HG02981 (cell line): ENCODE measurements at regions not wholly inside any gene's neighbourhood (a gene's known extent, or its start where the extent isn't known, plus 50 kb on each side); places are given as distances from the start of the nearest gene placed in this dataset.
"Not testable (repeated sequence)": the region's sequence is repeated elsewhere in the genome, so short reads cannot be mapped to it uniquely, and the experiment has no call there.

Experiments
- ATAC-seq: cut with Tn5 transposase; IDR thresholded peaks from one replicate; pipeline ENCODE4 v1.9.1; 2021; ENCODE audit warnings: mild to moderate bottlenecking, moderate library complexity; ENCODE audit not compliant: unreplicated experiment

DNA sequence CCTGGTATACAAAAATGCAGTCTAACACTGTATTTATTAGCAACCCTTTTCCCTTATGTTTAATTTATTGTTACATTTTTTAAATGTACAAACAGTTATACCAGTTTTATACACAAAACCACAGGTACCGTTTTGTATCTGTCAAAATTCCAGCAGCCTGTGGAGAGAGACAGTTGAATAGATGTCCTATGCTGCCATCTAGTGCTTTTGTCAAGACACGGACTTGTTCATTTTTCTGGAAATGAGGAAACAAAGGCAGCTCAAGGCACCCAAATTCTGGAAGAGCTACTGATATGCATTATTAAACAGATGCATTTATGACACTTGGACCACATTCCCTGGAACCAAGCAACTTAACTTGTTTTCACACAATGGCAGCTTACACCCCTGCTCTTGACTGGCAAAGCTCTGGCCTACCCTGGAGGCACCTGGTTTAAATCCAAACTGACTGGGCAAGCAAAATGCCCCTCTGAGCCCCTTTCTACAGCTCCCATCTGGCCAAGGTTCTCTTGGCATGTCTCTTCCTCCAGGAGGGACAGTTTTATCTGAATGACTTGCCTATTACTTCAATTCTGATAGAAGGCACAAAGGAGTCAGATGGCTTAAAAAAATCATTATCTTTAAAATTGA lies 286.9 kb upstream of the PRKD1 start:
- no peak for ATAC-seq

DNA sequence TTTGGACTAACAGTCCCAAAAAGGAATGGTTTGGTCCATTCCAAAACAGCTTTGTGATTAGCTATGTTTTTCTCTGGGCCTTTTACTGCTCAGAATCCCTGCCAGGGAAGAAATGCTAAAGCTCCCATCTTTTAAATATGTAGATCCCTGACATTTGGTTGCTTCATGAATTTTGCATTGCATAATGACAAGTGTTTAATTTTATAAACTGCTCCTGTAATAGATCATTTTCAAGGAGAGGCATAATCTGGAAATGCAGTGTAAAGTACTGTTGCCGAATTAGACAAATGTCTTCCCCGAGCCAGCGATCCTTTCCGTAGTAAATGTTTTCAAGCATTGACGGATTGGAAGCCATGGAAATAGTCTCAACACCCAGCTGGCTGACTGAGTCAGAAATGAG lies 291.3 kb upstream of the PRKD1 start:
- no peak for ATAC-seq

DNA sequence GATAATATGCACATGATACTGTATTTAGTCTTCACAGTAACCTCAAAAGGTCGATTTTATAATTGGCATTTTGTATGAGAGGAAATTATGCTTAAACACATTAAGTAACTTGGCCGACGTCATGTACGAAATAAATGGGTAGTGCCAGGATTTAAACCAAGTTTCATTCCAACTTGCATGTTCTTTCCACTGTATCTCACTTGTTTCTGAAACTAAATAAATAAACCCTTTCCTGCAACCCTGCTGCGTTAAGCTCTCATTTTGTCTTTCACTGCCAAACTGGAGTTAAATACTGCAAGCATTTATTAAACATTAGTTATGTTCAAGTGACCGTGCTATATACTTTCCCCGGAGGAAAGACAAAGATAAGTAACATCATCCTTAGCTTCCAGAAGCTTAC lies 293.9 kb upstream of the PRKD1 start:
- ATAC-seq: no peak

DNA sequence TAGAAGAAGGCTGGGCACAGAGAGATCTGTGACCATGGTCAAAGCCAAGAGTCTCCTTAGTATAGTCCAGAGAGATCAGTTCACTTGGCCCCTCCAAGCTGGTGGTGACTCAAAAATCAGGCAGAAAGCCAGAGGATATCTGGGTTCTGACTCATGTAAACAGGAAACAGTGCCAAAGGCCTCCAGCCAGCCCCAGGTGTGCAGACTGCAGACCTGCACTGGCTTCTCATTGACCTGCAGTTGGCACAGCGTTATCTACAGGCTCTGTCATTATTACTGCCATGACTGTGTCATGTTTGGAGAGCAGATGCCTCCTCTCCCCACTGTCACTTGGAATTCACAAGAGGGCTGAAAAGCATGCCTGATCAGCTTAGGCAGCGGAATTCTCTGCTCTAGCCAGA lies 295.7 kb upstream of the PRKD1 start:
- no peak for ATAC-seq

DNA sequence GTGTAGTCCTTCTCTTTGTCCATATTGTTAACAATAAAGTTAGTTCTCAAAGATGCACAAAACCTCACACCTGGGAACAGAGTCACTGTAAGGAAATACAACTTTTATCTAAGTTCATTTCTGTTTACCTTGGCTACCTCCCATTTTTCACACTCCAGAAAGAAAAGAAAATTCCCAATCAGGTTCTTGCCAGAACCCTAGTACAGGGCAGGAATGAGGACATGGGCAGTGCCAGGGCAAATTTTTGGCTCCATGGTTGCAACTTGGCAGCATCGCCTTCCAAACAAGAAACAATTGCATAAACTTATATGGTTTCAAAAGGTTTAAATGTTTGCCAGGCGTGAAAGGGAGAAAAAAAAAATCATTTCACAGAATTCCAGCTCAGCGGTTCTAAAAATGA lies 296.3 kb upstream of the PRKD1 start:
- ATAC-seq: no peak

DNA sequence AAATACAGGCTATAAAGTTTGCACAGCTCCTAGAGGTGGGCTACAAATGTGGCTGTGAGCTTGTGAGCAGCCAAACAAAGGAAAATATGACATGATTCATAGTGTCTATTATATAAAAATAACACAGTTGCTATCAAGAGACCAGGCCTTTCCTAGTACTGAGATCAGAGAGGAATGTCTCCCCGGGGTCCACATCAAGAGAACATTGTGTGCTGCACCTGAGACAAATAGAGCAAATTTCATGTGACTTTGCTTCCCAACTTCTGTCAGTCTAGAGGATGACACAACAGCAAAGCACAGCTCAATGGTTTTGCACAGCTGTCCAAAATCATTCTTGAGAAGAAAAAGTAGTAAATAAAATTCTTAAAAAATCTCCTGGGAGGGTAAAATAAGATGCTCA lies 297.5 kb upstream of the PRKD1 start:
- ATAC-seq: no peak

DNA sequence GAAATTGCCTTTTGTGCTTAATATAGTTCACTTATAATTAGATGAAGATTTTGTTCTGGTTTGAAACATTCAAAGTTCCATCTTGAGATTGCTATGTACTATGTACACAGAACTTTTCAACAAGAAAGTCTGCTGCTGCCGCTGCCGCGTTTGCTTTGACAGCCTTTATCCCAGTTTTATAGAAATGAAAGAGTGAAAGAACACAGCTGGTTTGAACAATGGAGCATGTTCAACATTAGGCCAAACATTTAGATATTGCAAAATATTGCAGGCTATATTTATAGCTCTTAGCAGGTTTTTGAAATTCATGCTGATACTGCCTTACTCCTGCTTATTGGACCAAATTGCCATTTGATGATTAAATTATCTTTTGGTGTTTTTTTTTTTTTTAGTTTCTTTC lies 299.8 kb upstream of the PRKD1 start:
- no peak for ATAC-seq

DNA sequence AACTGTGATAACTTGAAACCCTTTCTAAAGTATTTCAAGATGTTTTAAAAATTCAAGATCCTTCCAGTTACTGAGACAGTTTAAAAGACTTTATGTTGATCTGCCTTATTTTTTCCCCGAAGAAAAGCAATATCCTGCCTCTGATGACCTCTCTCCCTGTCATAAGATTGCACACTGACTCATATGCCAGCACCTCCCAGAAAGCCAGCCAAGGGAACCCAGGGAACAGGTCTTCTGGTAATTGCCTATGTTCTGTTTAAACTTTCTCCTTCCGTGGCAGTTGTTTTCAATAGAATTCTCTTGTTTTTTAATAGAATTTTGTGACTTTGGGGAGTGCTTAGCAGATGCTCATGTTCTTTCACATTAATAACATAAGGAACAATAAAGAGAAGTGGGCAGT lies 300.2 kb upstream of the PRKD1 start:
- ATAC-seq: no peak

DNA sequence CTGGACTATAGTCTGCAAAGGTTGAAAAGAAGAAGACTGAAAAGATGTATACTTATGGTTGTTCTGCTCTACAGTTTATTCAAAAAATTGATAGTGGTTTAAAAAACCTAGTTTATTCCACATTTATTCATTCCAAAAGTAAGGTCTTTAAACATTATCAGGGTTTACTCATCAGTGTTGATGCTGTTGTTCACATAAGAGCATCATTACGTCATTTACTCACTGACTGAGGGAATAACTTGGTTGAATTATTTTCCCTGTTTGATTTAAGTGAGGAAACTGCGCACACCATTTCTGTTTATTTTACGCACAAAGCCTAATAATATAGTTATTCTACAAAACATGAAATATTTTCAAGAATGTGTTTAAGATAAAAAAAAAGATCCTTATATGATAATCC lies 303.1 kb upstream of the PRKD1 start:
- no peak for ATAC-seq

DNA sequence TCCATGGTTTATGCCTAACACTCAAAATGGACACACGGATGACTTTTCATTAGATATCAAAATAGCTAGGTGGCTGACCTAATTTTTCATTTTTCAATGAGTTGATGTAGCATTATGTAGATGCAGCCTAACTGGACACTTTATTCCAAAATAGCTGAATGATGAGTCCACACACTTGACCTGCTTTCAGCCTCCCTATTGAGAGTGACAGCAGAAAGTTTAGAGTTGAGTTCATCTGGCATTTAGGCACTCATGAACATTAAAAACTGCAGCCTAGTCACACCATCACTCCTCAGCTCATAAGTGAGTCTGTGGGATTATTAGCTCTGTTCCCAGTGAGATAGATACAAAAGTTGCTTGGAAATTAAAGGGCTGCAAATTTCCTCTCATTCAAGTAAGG lies 307.3 kb upstream of the PRKD1 start:
- ATAC-seq: no peak

DNA sequence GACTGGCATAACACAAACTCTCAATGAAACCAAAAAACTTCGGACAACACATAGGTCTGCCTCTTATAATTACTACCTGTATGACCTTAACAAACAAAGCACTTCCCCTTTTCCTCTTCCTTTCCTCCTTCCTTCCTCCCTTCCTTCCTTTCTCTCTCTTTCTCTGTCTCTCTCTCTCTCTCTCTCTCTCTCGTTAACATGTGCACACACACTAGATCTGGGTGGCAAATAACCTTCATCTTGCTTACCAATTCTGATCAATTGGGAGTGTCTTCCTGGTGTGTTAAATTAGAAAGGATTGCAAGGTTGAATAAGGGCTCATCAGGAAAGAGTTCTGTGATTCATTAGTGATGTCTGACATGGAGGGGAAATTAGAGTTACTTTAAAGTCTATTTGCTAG lies 307.8 kb upstream of the PRKD1 start:
- ATAC-seq: no peak

DNA sequence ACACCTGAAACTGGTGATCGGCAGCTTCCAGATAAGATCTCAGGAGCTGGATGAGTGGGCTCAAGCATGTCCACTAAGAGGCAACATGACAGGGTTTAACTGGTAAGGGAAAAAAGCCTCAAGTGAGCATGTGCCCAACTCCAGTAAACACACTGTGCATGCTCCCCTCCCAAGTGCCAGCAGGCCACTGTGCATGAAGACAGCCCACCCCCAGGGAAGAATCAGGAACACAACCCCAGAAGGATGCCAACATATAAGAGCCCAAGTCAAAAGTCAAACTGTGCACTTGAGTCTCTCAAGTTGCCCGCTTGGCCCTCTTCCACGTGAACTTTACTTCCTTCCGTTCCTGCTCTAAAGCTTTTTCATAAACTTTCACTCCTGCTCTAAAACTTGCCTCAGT lies 311.3 kb upstream of the PRKD1 start:
- no peak for ATAC-seq

DNA sequence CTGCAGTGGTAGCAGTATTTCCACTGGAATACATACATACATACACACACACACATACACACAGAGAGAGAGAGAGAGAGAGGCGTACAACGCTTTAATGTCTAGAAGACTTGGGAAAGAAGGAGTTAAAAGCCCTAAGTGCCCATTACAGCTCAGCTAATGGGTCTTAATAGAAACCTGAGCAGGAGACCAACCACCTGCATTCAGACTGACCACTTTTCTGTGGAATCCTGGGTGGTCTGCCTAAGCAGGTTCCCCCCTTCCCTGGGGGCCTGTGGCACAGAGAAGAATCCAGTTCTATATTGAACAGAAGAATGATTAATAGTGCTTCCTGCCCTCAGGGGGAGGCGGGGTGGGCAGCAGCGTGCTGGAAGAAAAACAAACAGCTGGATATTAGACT lies 312.4 kb upstream of the PRKD1 start:
- no peak for ATAC-seq

DNA sequence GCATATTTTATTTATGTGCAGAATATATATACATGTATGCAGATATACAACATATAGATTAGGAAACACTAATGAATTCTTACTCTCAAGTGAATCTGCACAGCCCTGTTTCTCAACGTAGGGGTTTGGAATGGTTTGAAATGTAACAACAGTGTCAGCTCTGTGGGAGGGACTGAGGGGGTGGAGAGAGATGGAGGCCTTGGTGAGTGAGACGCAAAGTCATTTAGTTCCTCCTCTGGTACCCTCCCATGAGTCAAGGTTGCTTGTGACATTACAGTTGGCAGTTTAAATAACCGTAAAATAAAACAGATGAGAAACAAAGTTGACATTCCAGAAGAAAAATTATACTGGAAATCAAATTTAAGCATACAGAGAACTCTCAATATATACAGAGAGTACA lies 313.0 kb upstream of the PRKD1 start:
- no peak for ATAC-seq

DNA sequence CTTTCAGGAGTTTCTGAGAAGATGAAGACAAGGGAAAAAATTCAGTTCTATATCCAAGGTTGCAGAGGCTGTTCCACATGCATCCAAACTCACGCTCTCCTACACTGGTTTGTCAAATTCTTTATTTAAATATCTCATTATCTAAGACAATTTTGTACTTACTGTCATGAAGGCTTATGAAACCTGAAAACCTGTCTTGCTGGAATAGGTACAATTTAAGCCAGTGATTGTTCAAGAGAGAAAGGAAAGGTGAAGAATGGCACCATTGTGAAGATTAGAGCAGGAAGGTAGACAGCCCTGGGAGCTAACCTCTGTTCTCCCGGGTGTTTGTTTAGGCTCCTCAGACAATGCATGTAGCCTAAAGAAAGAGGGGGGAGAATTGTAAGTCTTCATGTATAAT lies 315.1 kb upstream of the PRKD1 start:
- ATAC-seq: no peak

DNA sequence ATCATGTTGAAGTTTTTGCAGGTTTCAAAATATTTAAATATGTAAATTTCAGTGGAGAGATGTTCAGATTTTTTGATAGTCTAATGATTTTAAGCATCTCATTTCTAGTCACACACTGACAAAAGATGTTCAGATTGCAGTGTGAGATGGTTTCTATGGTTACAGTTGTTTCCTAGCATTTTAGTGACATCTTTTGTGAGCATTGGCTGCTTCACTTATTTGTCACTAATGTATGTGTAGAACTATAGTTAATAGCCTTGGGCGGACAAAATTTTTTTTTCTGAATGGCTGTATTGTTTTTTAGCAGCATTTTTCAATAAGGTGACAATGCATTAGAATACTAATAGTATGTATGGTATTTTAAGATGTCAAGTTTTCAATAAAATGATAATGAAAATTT lies 315.6 kb upstream of the PRKD1 start:
- no peak for ATAC-seq

DNA sequence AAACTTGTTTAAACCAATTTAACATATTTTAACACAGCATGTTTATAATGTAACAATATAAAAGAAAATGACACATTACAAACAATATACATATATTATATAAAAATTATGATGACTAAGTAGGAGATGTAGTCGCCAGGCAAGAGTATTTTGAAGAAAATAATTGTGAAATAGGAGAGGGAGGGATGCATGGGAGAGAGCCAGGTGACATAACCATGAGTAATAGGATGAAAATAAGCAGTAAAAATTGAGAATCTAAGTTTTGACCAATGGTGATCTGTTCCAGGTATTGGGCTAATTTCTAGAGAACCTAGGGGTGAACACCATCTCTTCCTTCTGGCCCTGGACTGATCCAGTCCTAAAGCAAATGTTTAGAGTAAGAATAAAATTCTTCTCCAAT lies 315.2 kb upstream of the G2E3 start:
- ATAC-seq: no peak

DNA sequence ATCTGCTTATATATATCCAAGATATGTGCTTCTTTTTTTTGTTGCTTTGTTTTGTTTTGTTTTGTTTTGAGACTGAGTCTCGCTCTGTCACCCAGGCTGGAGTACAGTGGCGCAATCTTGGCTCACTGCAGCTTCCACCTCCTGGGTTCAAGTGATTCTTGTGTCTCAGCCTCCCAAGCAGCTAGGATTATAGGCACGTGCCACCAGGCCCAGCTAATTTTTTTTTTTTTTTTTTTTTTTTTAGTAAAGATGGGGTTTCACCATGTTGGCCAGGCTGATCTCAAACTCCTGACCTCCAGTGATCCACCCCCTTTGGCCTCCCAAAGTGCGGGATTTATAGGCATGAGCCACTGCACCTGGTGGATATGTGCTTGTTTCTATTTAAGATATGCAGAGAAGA lies 314.6 kb upstream of the G2E3 start:
- not testable (repeated sequence) for ATAC-seq

DNA sequence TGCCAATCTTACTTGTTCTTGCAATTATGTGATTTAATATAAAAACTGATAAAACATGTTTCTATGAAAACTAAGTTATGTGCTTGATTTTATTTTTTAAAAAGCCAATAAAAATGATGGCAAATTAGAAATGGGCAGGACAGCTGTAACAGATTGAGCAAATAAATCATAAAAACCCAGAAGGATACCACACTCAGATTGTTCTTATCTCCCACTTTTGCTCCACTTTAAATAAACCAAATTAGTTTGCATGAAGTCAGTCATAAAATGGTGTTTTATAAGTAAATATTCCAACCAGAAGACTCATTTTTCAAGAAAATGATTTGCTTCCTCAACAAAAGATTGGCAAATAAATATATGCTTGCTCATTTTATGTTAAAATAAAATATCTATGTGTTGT lies 307.9 kb upstream of the G2E3 start:
- no peak for ATAC-seq

DNA sequence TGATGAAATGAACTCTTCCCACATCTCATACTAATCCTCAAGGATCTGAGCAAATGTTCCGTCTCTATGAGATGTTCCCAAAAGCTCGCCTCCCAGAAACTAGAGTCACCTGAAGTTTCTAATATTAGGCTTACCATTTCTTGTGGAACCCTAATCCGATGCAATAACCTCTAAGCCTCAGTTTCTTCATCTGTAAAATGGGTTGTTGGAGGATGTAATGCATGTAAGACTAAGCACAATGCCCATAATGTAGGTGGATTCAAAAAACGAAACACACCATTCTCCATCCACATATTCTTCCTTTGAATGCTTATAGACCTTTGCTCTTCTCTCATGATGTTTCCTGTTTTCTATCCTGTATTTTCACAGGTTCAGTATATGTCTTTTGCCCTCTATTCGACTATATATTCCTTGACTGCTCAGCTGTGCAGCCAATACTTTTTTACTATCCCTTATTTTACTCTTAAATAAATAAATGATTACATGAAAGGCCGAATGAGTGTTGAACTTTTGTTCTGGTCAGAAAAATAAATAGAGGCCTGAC lies 307.3 kb upstream of the G2E3 start:
- ATAC-seq: no peak

DNA sequence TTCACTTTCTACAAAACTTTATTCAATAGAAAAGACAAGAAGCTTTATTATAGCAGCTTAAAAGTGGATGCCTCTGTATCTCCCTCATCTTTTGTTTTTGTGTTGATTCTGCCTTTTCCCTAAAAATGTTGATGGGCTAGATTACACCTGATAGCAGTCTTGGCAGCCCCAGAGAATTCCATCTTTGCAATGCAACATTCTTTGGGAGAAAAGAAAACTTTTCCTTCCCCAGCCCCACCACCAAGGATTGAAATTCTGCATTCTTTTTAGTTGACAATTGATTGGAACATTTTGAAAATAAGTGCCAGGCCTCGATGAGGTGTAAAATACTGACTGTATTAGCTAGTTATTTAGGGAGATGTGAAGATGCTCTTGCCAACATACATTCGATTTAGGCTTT lies 306.8 kb upstream of the G2E3 start:
- ATAC-seq: no peak

DNA sequence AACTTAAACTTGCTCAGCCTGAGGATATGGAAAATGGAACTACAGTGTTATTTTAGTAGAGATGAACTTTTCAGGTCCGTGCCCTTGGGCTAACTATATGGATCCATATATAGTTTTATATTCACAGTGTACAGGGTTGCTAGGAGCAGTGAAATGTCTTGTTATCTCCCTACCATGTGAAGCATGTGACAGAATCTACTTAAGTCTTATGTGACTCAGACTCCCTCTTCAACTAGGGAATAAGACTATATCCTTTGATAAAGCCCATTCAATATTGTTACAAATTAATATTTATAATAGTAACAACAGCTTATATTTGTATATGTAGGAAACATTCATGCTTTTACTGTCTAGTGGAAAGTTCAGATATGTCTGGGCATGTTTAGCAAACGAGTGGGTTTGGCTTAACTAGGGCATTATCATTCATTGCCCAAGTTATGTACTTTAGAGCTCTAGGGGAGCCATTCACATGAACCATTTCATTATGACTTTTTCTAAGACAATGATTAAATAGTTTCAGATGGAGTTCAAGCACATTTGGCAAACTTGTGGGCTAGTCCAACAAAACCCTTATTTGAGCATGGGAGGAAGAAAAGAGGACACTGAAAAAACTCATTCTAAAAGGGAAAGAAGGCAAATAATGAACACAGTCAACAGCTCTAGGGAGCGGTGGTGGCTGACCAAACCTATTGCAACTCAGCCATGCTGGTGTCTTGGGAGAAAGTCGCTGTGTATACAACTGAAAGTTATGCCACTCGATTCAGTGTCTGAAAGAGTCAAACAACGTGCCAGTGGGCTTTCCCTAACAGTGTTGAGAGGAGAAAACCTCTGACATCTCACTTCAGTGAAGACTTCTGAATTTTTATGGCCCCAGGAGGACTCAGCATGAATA lies 305.9 kb upstream of the G2E3 start:
- no peak for ATAC-seq
